Endothelial cell of umbilical vein (primary cell): ENCODE measurements at regions not wholly inside any gene's neighbourhood (a gene's known extent, or its start where the extent isn't known, plus 50 kb on each side); places are given as distances from the start of the nearest gene placed in this dataset.

ENCODE experiments used
- BruUV-seq: library from RNA; stranded (reverse); fragments of 400-500 nt; replicated peaks from 2 replicates; lab custom pipeline; 2021; lab: Mats Ljungman, UMichigan
- CTCF ChIA-PET: fragments of 300-600, 350-600 bp; sonication (Branson Sonifier 250); formaldehyde crosslinking; loops from one replicate; lab custom pipeline; 2021; ENCODE audit warnings: antibody characterized with exemption, inconsistent platforms; lab: Charles Lee
- POLR2A ChIA-PET: fragments of 300-600, 350-600 bp; sonication (Branson Sonifier 250); formaldehyde crosslinking; loops from one replicate; lab custom pipeline; 2021; ENCODE audit warnings: antibody characterized with exemption, inconsistent platforms; lab: Charles Lee
- DNase-seq: peaks from one replicate; pipeline ENCODE4 v3.0.0-alpha.2; 2011; ENCODE audit warnings: low read depth, low spot score
- FAIRE-seq: peaks from 2 replicates; lab custom pipeline; 2011; peaks lifted over from hg19 to GRCh38; lab: Jason Lieb, UNC
- H2AFZ ChIP-seq: 2 replicates; pipeline ENCODE4 v1.6.0; 2012; ENCODE audit warnings: low read depth, low read length, control low read depth, inconsistent platforms
- H3K27ac ChIP-seq: 2 replicates; pipeline ENCODE4 v1.5.1; 2011; ENCODE audit warnings: low read depth, mild to moderate bottlenecking, control low read depth, low read length, moderate library complexity; ENCODE audit not compliant: insufficient read depth
- H3K27me3 ChIP-seq, 2 experiments: 2 replicates each; pipeline versions ENCODE4 v1.6.0 to v1.6.1; 2011; ENCODE audit warnings: low read length in 2 of 2, mixed read lengths in 1 of 2; ENCODE audit not compliant: control insufficient read depth in 2 of 2, insufficient read depth in 2 of 2
- H3K36me3 ChIP-seq, 2 experiments: 2 replicates in 1 of 2; 3 replicates in 1 of 2; pipeline ENCODE4 v1.5.1; 2011; ENCODE audit warnings: low read length in 2 of 2, mild to moderate bottlenecking in 1 of 2, moderate library complexity in 1 of 2; ENCODE audit not compliant: control insufficient read depth in 2 of 2, insufficient read depth in 2 of 2; ENCODE audit errors: extremely low read depth in 1 of 2
- H3K4me1 ChIP-seq: 3 replicates; pipeline ENCODE4 v1.5.1; 2011; ENCODE audit warnings: mild to moderate bottlenecking, low read length; ENCODE audit not compliant: control insufficient read depth, insufficient read depth; ENCODE audit errors: extremely low read depth
- H3K4me2 ChIP-seq: 2 replicates; pipeline ENCODE4 v1.6.1; 2011; ENCODE audit warnings: low read length, control low read depth, mixed read lengths; ENCODE audit not compliant: insufficient read depth
- H3K4me3 ChIP-seq, 3 experiments: fragments of 200-600 bp in 1 of 3; sonication (generic), shearing (Covaris generic) in 1 of 3; replicated peaks in 1 of 3; 2 replicates each; pipeline ENCODE4 v1.5.1; 2011 to 2016; ENCODE audit warnings: control low read depth in 3 of 3, low read length in 3 of 3, mild to moderate bottlenecking in 2 of 3, inconsistent platforms in 1 of 3, low read depth in 1 of 3, moderate library complexity in 1 of 3; ENCODE audit not compliant: insufficient read depth in 1 of 3
- H3K79me2 ChIP-seq: 2 replicates; pipeline ENCODE4 v1.6.0; 2012; ENCODE audit warnings: low read length, inconsistent platforms; ENCODE audit not compliant: control insufficient read depth, insufficient read depth
- H3K9ac ChIP-seq: replicated peaks from 2 replicates; pipeline ENCODE3; 2011; ENCODE audit warnings: low read length, control low read depth; ENCODE audit not compliant: insufficient read depth; ENCODE audit errors: extremely low read depth
- H3K9me1 ChIP-seq: replicated peaks from 3 replicates; pipeline ENCODE4 v1.6.0; 2011; ENCODE audit warnings: mild to moderate bottlenecking, low read length; ENCODE audit not compliant: control insufficient read depth, insufficient read depth; ENCODE audit errors: extremely low read depth
- H3K9me3 ChIP-seq: replicated peaks from 2 replicates; pipeline ENCODE4 v1.5.1; 2012; ENCODE audit warnings: low read length, inconsistent platforms; ENCODE audit not compliant: control insufficient read depth, insufficient read depth
- H4K20me1 ChIP-seq: replicated peaks from 2 replicates; pipeline ENCODE3; 2011; ENCODE audit warnings: mild to moderate bottlenecking, low read length; ENCODE audit not compliant: control insufficient read depth, insufficient read depth; ENCODE audit errors: extremely low read depth
- EZH2 ChIP-seq: IDR thresholded peaks from 2 replicates; pipeline ENCODE4 v1.6.1; 2012; ENCODE audit warnings: borderline replicate concordance, low read depth, mild to moderate bottlenecking, moderate library complexity, low read length, inconsistent platforms; ENCODE audit not compliant: severe bottlenecking
- FOS ChIP-seq: IDR thresholded peaks from 2 replicates; pipeline ENCODE4 v1.6.1; 2011; ENCODE audit warnings: mild to moderate bottlenecking, low read length, moderate library complexity, borderline replicate concordance; ENCODE audit not compliant: insufficient read depth
- GATA2 ChIP-seq: IDR thresholded peaks from 2 replicates; pipeline ENCODE4 v1.7.0; 2011; ENCODE audit warnings: low read depth, mild to moderate bottlenecking, moderate library complexity, mixed read lengths, low read length; ENCODE audit not compliant: insufficient read length, insufficient read depth
- JUN ChIP-seq: IDR thresholded peaks from 2 replicates; pipeline ENCODE4 v1.6.1; 2011; ENCODE audit warnings: borderline replicate concordance, low read depth; ENCODE audit not compliant: insufficient read length, insufficient read depth
- MYC ChIP-seq: IDR thresholded peaks from one replicate; pipeline ENCODE4 v1.6.1; 2011; ENCODE audit warnings: mild to moderate bottlenecking, low read depth, low read length
- POLR2A ChIP-seq: IDR thresholded peaks from 2 replicates; pipeline ENCODE4 v1.6.1; 2012; ENCODE audit warnings: low read depth, mild to moderate bottlenecking, control low read depth, low read length
- POLR2AphosphoS5 ChIP-seq: IDR thresholded peaks from 2 replicates; pipeline ENCODE4 v1.6.1; 2012; ENCODE audit warnings: low read depth, mild to moderate bottlenecking, control low read depth, low read length, moderate library complexity; ENCODE audit not compliant: insufficient read depth
- dilution Hi-C: fragments of 300-500 bp; cut with MboI; formaldehyde crosslinking; loops from one replicate; pipeline ENCODE4 v1.15.0; 2019; ENCODE audit warnings: low sequenced_read_pairs; ENCODE audit not compliant: extremely low pct_ligation_motif_present
- intact Hi-C: fragments of 100-400 bp; cut with micrococcal nuclease; formaldehyde crosslinking; loops from one replicate; pipeline ENCODE4 v1.10.0; 2022
- TF ChIP-seq, protein P1 (sequence below), 2 donors: IDR thresholded peaks; 1 replicate in 1 of 2; 2 replicates in 1 of 2; pipeline ENCODE4 v1.5.1; 2011; ENCODE audit warnings: low read length in 2 of 2, mild to moderate bottlenecking in 2 of 2, moderate library complexity in 2 of 2, control low read depth in 1 of 2, inconsistent platforms in 1 of 2, low read depth in 1 of 2; ENCODE audit not compliant: insufficient read depth in 1 of 2; ENCODE audit errors: extremely low read depth in 1 of 2
- TF ChIP-seq, protein P2 (sequence below): IDR thresholded peaks from 2 replicates; pipeline ENCODE4 v1.6.1; 2011; ENCODE audit not compliant: insufficient read depth, insufficient read length

DNA sequence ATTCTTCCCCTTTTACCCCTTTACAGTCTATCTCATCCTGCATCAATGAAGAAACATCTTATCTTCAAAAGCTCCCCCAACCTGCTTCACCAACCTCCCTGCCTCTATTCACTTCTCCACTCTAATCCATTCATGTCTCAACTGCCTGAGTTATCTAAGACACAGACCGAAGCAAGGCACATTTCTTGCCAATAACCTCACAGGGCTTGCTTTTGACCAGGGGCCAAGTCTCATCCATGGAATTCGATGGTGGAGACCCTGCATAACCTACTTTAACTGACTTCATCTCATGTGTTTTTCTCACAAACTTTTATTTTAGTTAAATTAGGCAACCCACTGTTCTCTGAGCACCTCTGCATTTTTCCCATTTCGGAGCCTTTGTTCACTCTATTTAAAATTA lies 69.7 kb downstream of the MYCN start:
- Histone ChIP-seq H2AFZ (no peak overlapping the region), H3K9me1 (no peaks in the 10 kb centered on the region), H3K9me3 (no peaks in the 10 kb centered on the region), H3K4me3 (no peak overlapping the region), H3K27me3 (peaks cover 0 to 3% of the 10 kb centered on the region in 2 experiments), H3K27ac (no peak overlapping the region), H3K4me2 (no peak overlapping the region), H4K20me1 (no peaks in the 10 kb centered on the region), H3K9ac (no peak overlapping the region), H3K79me2 (no peaks in the 10 kb centered on the region), H3K36me3 (no peaks in the 10 kb centered on the region), H3K4me1 (no peaks in the 10 kb centered on the region)
- ChIA-PET CTCF (no interaction called here), POLR2A (no interaction called here)
- FAIRE-seq (no peak), DNase-seq (no peak)
- no peak for TF ChIP-seq JUN
- TF ChIP-seq, protein P1, sequence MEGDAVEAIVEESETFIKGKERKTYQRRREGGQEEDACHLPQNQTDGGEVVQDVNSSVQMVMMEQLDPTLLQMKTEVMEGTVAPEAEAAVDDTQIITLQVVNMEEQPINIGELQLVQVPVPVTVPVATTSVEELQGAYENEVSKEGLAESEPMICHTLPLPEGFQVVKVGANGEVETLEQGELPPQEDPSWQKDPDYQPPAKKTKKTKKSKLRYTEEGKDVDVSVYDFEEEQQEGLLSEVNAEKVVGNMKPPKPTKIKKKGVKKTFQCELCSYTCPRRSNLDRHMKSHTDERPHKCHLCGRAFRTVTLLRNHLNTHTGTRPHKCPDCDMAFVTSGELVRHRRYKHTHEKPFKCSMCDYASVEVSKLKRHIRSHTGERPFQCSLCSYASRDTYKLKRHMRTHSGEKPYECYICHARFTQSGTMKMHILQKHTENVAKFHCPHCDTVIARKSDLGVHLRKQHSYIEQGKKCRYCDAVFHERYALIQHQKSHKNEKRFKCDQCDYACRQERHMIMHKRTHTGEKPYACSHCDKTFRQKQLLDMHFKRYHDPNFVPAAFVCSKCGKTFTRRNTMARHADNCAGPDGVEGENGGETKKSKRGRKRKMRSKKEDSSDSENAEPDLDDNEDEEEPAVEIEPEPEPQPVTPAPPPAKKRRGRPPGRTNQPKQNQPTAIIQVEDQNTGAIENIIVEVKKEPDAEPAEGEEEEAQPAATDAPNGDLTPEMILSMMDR (IDR thresholded peaks at IDR 0.05; ENCODE audit: extremely low read depth in 1 of 2, insufficient read depth in 1 of 2, low read depth in 1 of 2, low read length in 2 of 2), result no peak
- no peak for TF ChIP-seq POLR2A
- TF ChIP-seq MYC, result no peak
- TF ChIP-seq FOS, result no peak
- no peak for TF ChIP-seq EZH2
- TF ChIP-seq, protein P2, sequence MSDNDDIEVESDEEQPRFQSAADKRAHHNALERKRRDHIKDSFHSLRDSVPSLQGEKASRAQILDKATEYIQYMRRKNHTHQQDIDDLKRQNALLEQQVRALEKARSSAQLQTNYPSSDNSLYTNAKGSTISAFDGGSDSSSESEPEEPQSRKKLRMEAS, result no peak
- no peak for TF ChIP-seq GATA2
- TF ChIP-seq POLR2AphosphoS5, result no peak
- BruUV-seq, result no TSS peak
- dilution Hi-C loops, result no loop called here
- intact Hi-C loops, result no loop called here
